Neural crest cell (in vitro differentiated cells): ENCODE measurements at regions not wholly inside any gene's neighbourhood (a gene's known extent, or its start where the extent isn't known, plus 50 kb on each side); places are given as distances from the start of the nearest gene placed in this dataset.

ENCODE experiments used
- DNase-seq: peaks from one replicate; pipeline ENCODE4 v3.0.0; 2021; ENCODE audit warnings: low read depth, mixed read lengths, low spot score
- H3K27ac Mint-ChIP-seq: one replicate; pipeline ENCODE4 v1.8.0; 2021; ENCODE audit warnings: mild to moderate bottlenecking, mixed read lengths; ENCODE audit not compliant: unreplicated experiment
- H3K27me3 Mint-ChIP-seq: 2 replicates; pipeline ENCODE4 v1.8.0; 2021; ENCODE audit warnings: low read depth, mild to moderate bottlenecking, mixed read lengths
- H3K36me3 Mint-ChIP-seq: 2 replicates; pipeline ENCODE4 v1.8.0; 2021; ENCODE audit warnings: low read depth, mild to moderate bottlenecking, mixed read lengths
- H3K4me1 Mint-ChIP-seq: 2 replicates; pipeline ENCODE4 v1.8.0; 2021; ENCODE audit warnings: mixed read lengths
- H3K4me3 Mint-ChIP-seq: one replicate; pipeline ENCODE4 v1.8.0; 2021; ENCODE audit warnings: mild to moderate bottlenecking, mixed read lengths
- H3K9me3 Mint-ChIP-seq: 2 replicates; pipeline ENCODE4 v1.8.0; 2021; ENCODE audit warnings: mixed read lengths
- TF ChIP-seq, protein P1 (sequence below): fragments of 200-600 bp; sonication (generic); conservative IDR thresholded peaks from 2 replicates; pipeline ENCODE4 v1.5.0; 2021; ENCODE audit warnings: antibody characterized with exemption, mild to moderate bottlenecking

DNA sequence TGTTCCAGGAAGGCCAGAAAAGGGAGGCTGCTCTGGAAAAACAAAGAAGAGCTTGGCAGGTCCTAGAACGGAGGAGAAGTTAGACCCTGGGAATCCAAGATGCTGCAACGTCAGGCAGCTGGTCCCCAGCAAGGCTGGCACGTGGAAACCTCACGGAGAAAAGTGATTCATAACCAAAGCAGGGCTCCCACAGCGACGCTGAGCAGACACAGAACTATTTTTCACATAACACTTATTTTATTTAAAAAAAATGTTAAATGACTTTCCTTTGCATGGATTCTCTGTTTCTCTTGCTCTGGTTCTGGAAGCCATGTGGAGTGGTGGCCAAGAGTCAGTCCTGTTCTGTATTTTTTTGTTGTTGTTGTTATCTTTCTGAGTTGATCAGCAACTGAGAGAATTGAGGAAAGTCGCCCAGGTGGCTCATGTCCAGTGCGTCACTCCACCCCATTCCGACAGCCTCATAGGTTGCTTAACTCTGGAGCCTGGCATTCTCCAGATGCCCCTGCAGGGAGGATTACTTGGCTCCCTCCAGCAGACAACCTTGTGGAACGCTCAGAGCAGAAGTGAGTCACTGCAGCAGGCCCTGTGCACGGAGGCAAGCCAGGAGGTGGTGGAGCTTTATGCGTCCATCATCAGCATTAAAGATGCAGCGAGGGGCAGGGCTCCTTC, 229.9 kb upstream of the HDAC4 start:
- H3K4me1 Mint-ChIP-seq = no peaks in the 10 kb centered on the region
- H3K27me3 Mint-ChIP-seq = no peaks in the 10 kb centered on the region
- no peaks in the 10 kb centered on the region for H3K36me3 Mint-ChIP-seq
- H3K4me3 Mint-ChIP-seq = no peak overlapping the region
- TF ChIP-seq, protein P1, sequence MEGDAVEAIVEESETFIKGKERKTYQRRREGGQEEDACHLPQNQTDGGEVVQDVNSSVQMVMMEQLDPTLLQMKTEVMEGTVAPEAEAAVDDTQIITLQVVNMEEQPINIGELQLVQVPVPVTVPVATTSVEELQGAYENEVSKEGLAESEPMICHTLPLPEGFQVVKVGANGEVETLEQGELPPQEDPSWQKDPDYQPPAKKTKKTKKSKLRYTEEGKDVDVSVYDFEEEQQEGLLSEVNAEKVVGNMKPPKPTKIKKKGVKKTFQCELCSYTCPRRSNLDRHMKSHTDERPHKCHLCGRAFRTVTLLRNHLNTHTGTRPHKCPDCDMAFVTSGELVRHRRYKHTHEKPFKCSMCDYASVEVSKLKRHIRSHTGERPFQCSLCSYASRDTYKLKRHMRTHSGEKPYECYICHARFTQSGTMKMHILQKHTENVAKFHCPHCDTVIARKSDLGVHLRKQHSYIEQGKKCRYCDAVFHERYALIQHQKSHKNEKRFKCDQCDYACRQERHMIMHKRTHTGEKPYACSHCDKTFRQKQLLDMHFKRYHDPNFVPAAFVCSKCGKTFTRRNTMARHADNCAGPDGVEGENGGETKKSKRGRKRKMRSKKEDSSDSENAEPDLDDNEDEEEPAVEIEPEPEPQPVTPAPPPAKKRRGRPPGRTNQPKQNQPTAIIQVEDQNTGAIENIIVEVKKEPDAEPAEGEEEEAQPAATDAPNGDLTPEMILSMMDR = no peak
- no peak overlapping the region for H3K27ac Mint-ChIP-seq
- peaks cover 2% of the 10 kb centered on the region for H3K9me3 Mint-ChIP-seq
- no peak for DNase-seq

DNA sequence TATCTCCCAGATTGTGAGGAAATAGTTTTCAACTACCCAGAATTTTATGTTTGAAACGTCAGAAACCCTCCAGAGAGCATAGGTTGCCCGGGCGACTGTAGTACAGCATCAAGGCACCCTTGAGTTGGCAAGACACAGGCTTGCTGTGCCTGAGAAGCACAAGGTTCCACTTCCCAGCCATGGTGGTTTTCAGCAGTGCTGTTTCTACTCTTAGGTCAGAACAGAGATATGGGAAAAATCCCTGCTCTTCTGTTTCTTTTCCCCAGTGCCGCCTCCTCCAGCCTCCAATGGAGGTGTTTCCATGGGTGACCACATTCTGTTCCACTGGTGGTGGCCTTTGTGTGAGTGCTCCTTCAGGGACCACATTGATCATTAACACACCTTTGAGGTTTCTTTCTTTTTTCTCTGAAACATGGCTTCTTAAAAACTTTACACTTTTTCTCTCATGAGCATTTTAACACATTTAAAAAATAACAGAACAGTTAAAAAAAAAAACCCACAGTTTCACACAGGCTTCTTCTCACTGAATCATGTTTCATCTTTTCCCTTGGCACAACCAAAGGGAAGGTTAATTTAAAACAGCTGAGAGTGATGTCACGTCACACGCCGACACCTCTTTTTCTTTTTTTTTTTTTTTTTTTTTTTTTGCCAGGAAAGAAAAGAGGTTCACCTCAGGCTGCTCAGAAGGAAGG, 229.3 kb upstream of the HDAC4 start:
- Mint-ChIP-seq H3K4me3 (no peak overlapping the region), H3K4me1 (no peaks in the 10 kb centered on the region), H3K36me3 (no peaks in the 10 kb centered on the region), H3K27me3 (no peaks in the 10 kb centered on the region), H3K9me3 (peaks cover 2% of the 10 kb centered on the region), H3K27ac (no peak overlapping the region)
- TF ChIP-seq, protein P1 = no peak
- DNase-seq = no peak

GRCh38 chr2:239626961-239627592, 226.3 kb upstream of the HDAC4 start:
- no peaks in the 10 kb centered on the region for H3K27me3 Mint-ChIP-seq
- no peak overlapping the region for H3K27ac Mint-ChIP-seq
- no peak for DNase-seq
- H3K4me1 Mint-ChIP-seq = no peaks in the 10 kb centered on the region
- no peak overlapping the region for H3K4me3 Mint-ChIP-seq
- no peaks in the 10 kb centered on the region for H3K36me3 Mint-ChIP-seq
- no peaks in the 10 kb centered on the region for H3K9me3 Mint-ChIP-seq
- TF ChIP-seq, protein P1 = no peak

DNA sequence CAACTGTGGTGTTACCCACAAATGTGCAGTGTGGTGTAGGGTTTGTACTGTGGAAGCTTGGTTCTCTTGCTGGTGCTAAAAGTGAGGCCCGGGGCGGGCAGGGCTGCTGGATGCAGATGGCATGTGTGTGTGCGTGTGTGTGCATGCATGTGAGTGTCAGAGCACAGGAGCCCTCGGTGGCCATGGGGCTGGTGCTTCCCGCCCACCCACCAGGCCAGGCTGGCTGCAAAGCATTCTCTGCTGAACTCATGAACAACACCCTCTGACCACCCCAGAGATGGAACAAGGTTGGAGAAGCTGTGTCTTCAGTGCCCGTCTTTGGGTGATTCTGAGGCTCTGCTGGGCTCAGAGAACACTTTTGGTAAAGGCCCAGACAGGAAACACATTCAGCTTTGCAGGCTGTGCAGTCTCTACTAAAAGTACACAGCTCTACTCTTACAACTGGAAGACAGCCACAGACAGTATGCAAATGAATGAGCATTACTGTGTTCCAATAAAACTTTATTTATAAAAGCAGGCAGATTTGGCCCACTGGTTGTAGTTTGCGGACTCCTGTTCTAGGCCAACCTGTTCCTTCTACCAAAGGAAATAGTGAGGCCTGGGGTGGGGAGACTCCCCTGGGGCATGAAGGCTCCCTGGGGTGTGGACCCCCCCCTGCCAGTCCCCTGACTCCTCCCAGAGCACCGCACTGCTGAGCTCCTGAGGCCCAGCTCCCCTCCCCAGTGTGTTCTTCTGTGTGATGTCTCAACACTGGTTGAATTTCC, 225.3 kb upstream of the HDAC4 start:
- H3K9me3 Mint-ChIP-seq = no peaks in the 10 kb centered on the region
- TF ChIP-seq, protein P1 = no peak
- no peak for DNase-seq
- no peaks in the 10 kb centered on the region for H3K4me1 Mint-ChIP-seq
- H3K4me3 Mint-ChIP-seq = no peak overlapping the region
- H3K27me3 Mint-ChIP-seq = no peaks in the 10 kb centered on the region
- no peaks in the 10 kb centered on the region for H3K36me3 Mint-ChIP-seq
- H3K27ac Mint-ChIP-seq = no peak overlapping the region

GRCh38 chr2:239625156-239625845, 224.5 kb upstream of the HDAC4 start:
- H3K36me3 Mint-ChIP-seq = no peaks in the 10 kb centered on the region
- no peaks in the 10 kb centered on the region for H3K9me3 Mint-ChIP-seq
- DNase-seq = no peak
- H3K27ac Mint-ChIP-seq = no peak overlapping the region
- no peaks in the 10 kb centered on the region for H3K27me3 Mint-ChIP-seq
- H3K4me1 Mint-ChIP-seq = no peaks in the 10 kb centered on the region
- TF ChIP-seq, protein P1 = no peak
- H3K4me3 Mint-ChIP-seq = no peak overlapping the region
